Liver (tissue), 8 donors: ENCODE measurements at regions not wholly inside any gene's neighbourhood (a gene's known extent, or its start where the extent isn't known, plus 50 kb on each side); places are given as distances from the start of the nearest gene placed in this dataset.

Source experiments
- DNase-seq: peaks from one replicate; pipeline ENCODE4 v3.0.0-alpha.2; 2017; ENCODE audit warnings: low spot score
- H3K27ac ChIP-seq, 2 donors: one replicate each; pipeline ENCODE4 v1.7.0; 2013; ENCODE audit warnings: inconsistent platforms in 2 of 2, low read length in 2 of 2, control low read depth in 1 of 2, low read depth in 1 of 2, mild to moderate bottlenecking in 1 of 2
- H3K27me3 ChIP-seq, 4 donors: one replicate each; pipeline versions ENCODE4 v1.6.1 to v1.7.0; 2013; ENCODE audit warnings: low read length in 3 of 4, inconsistent platforms in 1 of 4, mild to moderate bottlenecking in 1 of 4, moderate library complexity in 1 of 4; ENCODE audit not compliant: control insufficient read depth in 4 of 4, insufficient read depth in 4 of 4
- H3K36me3 ChIP-seq, 4 donors: one replicate each; pipeline versions ENCODE4 v1.6.1 to v1.7.0; 2013; ENCODE audit warnings: low read length in 3 of 4, mild to moderate bottlenecking in 3 of 4, low read depth in 1 of 4, moderate library complexity in 1 of 4; ENCODE audit not compliant: control insufficient read depth in 4 of 4, insufficient read depth in 3 of 4
- H3K4me1 ChIP-seq, 4 donors: one replicate each; pipeline versions ENCODE4 v1.6.1 to v1.7.0; 2013; ENCODE audit warnings: low read length in 3 of 4, mild to moderate bottlenecking in 3 of 4, moderate library complexity in 1 of 4; ENCODE audit not compliant: control insufficient read depth in 4 of 4, insufficient read depth in 4 of 4
- H3K4me3 ChIP-seq, 3 donors: one replicate each; pipeline versions ENCODE4 v1.6.1 to v1.7.0; 2013; ENCODE audit warnings: low read length in 3 of 3, control low read depth in 1 of 3, low read depth in 1 of 3, mild to moderate bottlenecking in 1 of 3
- H3K9ac ChIP-seq, 2 donors: one replicate each; pipeline ENCODE4 v1.7.0; 2013; ENCODE audit warnings: low read length in 2 of 2, mild to moderate bottlenecking in 2 of 2, moderate library complexity in 2 of 2, control low read depth in 1 of 2, low read depth in 1 of 2
- H3K9me3 ChIP-seq, 4 donors: one replicate each; pipeline versions ENCODE4 v1.6.1 to v1.7.0; 2013; ENCODE audit warnings: low read length in 3 of 4; ENCODE audit not compliant: control insufficient read depth in 4 of 4
- EGR1 ChIP-seq, 2 donors: IDR thresholded peaks; 2 replicates each; pipeline ENCODE4 v1.6.1; 2016 to 2018; ENCODE audit warnings: antibody characterized with exemption in 2 of 2, low read depth in 2 of 2
- FOXA1 ChIP-seq: IDR thresholded peaks from 2 replicates; pipeline ENCODE4 v1.6.1; 2016; ENCODE audit warnings: antibody characterized with exemption
- FOXA2 ChIP-seq: IDR thresholded peaks from 2 replicates; pipeline ENCODE4 v1.6.1; 2016; ENCODE audit warnings: antibody characterized with exemption
- GABPA ChIP-seq, 2 donors: IDR thresholded peaks in 1 of 2; conservative IDR thresholded peaks in 1 of 2; 2 replicates each; pipeline ENCODE4 v1.6.1; 2016; ENCODE audit warnings: antibody characterized with exemption in 2 of 2, mild to moderate bottlenecking in 1 of 2, moderate library complexity in 1 of 2
- HNF4A ChIP-seq, 2 donors: conservative IDR thresholded peaks; 2 replicates each; pipeline ENCODE4 v1.6.1; 2016; ENCODE audit warnings: antibody characterized with exemption in 2 of 2, mild to moderate bottlenecking in 2 of 2
- HNF4G ChIP-seq: IDR thresholded peaks from 2 replicates; pipeline ENCODE4 v1.6.1; 2016; ENCODE audit warnings: antibody characterized with exemption
- JUND ChIP-seq, 2 donors: IDR thresholded peaks; 2 replicates each; pipeline ENCODE4 v1.6.1; 2016; ENCODE audit warnings: antibody characterized with exemption in 2 of 2
- NR2F2 ChIP-seq: IDR thresholded peaks from 2 replicates; pipeline ENCODE4 v1.6.1; 2016; ENCODE audit warnings: antibody characterized with exemption
- RAD21 ChIP-seq, 2 donors: IDR thresholded peaks; 2 replicates each; pipeline ENCODE4 v1.6.1; 2016; ENCODE audit warnings: antibody characterized with exemption in 2 of 2, mild to moderate bottlenecking in 2 of 2
- RXRA ChIP-seq, 2 donors: IDR thresholded peaks; 2 replicates each; pipeline ENCODE4 v1.6.1; 2017 to 2018; ENCODE audit warnings: antibody characterized with exemption in 2 of 2, mild to moderate bottlenecking in 1 of 2
- SP1 ChIP-seq: IDR thresholded peaks from 2 replicates; pipeline ENCODE4 v1.6.1; 2018; ENCODE audit warnings: antibody characterized with exemption, mild to moderate bottlenecking
- TAF1 ChIP-seq: conservative IDR thresholded peaks from 2 replicates; pipeline ENCODE4 v1.6.1; 2016; ENCODE audit warnings: antibody characterized with exemption, mild to moderate bottlenecking
- YY1 ChIP-seq: IDR thresholded peaks from 2 replicates; pipeline ENCODE4 v1.6.1; 2016; ENCODE audit warnings: antibody characterized with exemption, mild to moderate bottlenecking
- WGBS: extraction: QIAGEN DNeasy Blood & Tissue Kit; methylation state at CpG from one replicate; pipeline ENCODE4 v1.1.7; 2013; 5-methylcytosine and 5-hydroxymethylcytosine counted together
- TF ChIP-seq, protein P1 (sequence below): fragments of 150-350 bp; IDR thresholded peaks from 2 replicates; pipeline ENCODE4 v1.5.1; 2017; ENCODE audit warnings: improper control_type of control experiment, low read depth, low read length; ENCODE audit not compliant: missing input control
- TF ChIP-seq, protein P2 (sequence below): IDR thresholded peaks from 2 replicates; pipeline ENCODE4 v1.6.1; 2016; ENCODE audit warnings: antibody characterized with exemption
- TF ChIP-seq, protein P3 (sequence below): IDR thresholded peaks from 2 replicates; pipeline ENCODE4 v1.6.1; 2016; ENCODE audit warnings: antibody characterized with exemption, mild to moderate bottlenecking
- TF ChIP-seq, protein P4 (sequence below): IDR thresholded peaks from 2 replicates; pipeline ENCODE4 v1.6.1; 2016; ENCODE audit warnings: antibody characterized with exemption
- TF ChIP-seq, protein P5 (sequence below): IDR thresholded peaks from 2 replicates; pipeline ENCODE4 v1.6.1; 2016; ENCODE audit warnings: antibody characterized with exemption
- donor health status: healthy.
- donor health status: healthy.
- donor health status: healthy.
- donor health status: healthy.
- donor health status: healthy.

DNA sequence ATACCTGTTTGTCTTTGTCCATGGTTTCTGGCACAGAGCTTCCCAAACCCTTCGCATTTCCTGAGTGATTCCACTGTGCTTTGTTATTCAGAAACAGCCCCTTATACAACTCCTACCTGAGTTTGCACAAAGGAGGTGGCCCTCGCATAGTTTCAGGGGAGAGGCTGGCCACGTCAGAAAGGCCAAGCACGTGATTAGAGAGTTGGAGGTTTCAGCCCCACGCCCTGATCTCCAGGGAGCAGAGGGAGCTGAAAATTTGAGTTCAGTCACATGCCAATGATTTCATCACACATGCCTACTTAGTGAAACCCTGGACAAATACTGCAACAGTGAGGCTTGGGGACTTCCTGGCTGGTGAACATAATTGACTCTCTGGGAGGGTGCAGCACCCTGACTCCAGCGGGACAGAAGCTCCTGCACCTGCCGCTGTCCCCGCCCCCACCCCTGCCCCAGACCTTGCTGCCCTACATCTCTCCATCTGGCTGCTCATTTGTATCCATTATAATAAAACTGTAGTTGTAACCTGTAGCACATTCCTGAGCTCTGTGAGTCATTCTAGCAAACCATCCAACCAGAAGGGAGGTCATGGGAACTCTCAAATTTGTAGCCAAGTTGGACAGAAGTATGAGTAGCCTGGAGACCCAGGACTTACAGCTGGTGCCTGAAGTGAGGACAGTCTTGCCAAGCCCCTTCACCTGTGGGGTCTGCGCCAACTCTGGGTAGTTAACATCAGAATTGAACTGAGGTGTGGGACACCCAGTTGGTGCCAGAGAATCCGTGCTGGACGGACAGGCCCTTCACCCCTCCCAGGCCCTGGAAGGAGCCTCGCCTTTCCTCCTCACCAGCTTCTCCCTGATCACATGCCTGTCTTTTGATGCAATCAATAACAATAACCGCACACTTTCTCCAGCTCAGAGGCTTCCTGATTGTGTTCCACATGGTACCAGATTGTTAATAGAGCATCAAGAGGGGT, 224.3 kb downstream of the ANAPC1 start:
- Histone ChIP-seq H3K4me1 (peaks cover 0 to 11% (median 2%) of the 10 kb centered on the region in 4 donors), H3K36me3 (no peaks in the 10 kb centered on the region), H3K9ac (no peak overlapping the region), H3K4me3 (no peak overlapping the region), H3K27me3 (no peaks in the 10 kb centered on the region), H3K9me3 (no peaks in the 10 kb centered on the region), H3K27ac (peak overlapping the region; percentile 22 to 80)
- 52% methylated on average over 13 of the region's 13 CpGs for WGBS
- TF ChIP-seq FOXA1 = peak; percentile 37
- peak; percentile 62 for TF ChIP-seq RAD21 (IDR thresholded peaks at IDR 0.05)
- TF ChIP-seq EGR1 (IDR thresholded peaks at IDR 0.05; ENCODE audit: low read depth in 2 of 2) = peak in 1 of 2 donors; percentile 61
- TF ChIP-seq, protein P1, sequence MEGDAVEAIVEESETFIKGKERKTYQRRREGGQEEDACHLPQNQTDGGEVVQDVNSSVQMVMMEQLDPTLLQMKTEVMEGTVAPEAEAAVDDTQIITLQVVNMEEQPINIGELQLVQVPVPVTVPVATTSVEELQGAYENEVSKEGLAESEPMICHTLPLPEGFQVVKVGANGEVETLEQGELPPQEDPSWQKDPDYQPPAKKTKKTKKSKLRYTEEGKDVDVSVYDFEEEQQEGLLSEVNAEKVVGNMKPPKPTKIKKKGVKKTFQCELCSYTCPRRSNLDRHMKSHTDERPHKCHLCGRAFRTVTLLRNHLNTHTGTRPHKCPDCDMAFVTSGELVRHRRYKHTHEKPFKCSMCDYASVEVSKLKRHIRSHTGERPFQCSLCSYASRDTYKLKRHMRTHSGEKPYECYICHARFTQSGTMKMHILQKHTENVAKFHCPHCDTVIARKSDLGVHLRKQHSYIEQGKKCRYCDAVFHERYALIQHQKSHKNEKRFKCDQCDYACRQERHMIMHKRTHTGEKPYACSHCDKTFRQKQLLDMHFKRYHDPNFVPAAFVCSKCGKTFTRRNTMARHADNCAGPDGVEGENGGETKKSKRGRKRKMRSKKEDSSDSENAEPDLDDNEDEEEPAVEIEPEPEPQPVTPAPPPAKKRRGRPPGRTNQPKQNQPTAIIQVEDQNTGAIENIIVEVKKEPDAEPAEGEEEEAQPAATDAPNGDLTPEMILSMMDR = no peak
- TF ChIP-seq JUND (IDR thresholded peaks at IDR 0.05) = peak; percentile 48 to 61
- TF ChIP-seq TAF1 = no peak
- no peak for TF ChIP-seq NR2F2
- TF ChIP-seq, protein P2, sequence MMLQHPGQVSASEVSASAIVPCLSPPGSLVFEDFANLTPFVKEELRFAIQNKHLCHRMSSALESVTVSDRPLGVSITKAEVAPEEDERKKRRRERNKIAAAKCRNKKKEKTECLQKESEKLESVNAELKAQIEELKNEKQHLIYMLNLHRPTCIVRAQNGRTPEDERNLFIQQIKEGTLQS = peak; percentile 75
- TF ChIP-seq YY1 = peak; percentile 39
- TF ChIP-seq, protein P3, sequence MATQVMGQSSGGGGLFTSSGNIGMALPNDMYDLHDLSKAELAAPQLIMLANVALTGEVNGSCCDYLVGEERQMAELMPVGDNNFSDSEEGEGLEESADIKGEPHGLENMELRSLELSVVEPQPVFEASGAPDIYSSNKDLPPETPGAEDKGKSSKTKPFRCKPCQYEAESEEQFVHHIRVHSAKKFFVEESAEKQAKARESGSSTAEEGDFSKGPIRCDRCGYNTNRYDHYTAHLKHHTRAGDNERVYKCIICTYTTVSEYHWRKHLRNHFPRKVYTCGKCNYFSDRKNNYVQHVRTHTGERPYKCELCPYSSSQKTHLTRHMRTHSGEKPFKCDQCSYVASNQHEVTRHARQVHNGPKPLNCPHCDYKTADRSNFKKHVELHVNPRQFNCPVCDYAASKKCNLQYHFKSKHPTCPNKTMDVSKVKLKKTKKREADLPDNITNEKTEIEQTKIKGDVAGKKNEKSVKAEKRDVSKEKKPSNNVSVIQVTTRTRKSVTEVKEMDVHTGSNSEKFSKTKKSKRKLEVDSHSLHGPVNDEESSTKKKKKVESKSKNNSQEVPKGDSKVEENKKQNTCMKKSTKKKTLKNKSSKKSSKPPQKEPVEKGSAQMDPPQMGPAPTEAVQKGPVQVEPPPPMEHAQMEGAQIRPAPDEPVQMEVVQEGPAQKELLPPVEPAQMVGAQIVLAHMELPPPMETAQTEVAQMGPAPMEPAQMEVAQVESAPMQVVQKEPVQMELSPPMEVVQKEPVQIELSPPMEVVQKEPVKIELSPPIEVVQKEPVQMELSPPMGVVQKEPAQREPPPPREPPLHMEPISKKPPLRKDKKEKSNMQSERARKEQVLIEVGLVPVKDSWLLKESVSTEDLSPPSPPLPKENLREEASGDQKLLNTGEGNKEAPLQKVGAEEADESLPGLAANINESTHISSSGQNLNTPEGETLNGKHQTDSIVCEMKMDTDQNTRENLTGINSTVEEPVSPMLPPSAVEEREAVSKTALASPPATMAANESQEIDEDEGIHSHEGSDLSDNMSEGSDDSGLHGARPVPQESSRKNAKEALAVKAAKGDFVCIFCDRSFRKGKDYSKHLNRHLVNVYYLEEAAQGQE = peak; percentile 63
- TF ChIP-seq HNF4G = no peak
- TF ChIP-seq, protein P4, sequence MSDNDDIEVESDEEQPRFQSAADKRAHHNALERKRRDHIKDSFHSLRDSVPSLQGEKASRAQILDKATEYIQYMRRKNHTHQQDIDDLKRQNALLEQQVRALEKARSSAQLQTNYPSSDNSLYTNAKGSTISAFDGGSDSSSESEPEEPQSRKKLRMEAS = peak; percentile 78
- TF ChIP-seq SP1 = peak; percentile 71
- TF ChIP-seq GABPA (IDR thresholded peaks at IDR 0.05 in 1 of 2, conservative IDR thresholded peaks at IDR 0.05 in 1 of 2) = no peak
- TF ChIP-seq RXRA (IDR thresholded peaks at IDR 0.05) = peak; percentile 53 to 90
- TF ChIP-seq HNF4A (conservative IDR thresholded peaks at IDR 0.05) = peak; percentile 39 to 81
- TF ChIP-seq, protein P5, sequence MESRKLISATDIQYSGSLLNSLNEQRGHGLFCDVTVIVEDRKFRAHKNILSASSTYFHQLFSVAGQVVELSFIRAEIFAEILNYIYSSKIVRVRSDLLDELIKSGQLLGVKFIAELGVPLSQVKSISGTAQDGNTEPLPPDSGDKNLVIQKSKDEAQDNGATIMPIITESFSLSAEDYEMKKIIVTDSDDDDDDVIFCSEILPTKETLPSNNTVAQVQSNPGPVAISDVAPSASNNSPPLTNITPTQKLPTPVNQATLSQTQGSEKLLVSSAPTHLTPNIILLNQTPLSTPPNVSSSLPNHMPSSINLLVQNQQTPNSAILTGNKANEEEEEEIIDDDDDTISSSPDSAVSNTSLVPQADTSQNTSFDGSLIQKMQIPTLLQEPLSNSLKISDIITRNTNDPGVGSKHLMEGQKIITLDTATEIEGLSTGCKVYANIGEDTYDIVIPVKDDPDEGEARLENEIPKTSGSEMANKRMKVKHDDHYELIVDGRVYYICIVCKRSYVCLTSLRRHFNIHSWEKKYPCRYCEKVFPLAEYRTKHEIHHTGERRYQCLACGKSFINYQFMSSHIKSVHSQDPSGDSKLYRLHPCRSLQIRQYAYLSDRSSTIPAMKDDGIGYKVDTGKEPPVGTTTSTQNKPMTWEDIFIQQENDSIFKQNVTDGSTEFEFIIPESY = peak; percentile 71
- TF ChIP-seq FOXA2 = peak; percentile 68
- peak; percentile 35 for DNase-seq
